ENCODE measurements at regions not wholly inside any gene's neighbourhood (a gene's known extent, or its start where the extent isn't known, plus 50 kb on each side); places are given as distances from the start of the nearest gene placed in this dataset.

- intact Hi-C loops (cut with DNase I; ENCODE audit: low total_unique reads) (no loop called here), in situ Hi-C loops (cut with MboI; ENCODE audit: low sequenced_read_pairs in 4 of 4) (no loop called here)
- TF ChIP-seq, protein P1, sequence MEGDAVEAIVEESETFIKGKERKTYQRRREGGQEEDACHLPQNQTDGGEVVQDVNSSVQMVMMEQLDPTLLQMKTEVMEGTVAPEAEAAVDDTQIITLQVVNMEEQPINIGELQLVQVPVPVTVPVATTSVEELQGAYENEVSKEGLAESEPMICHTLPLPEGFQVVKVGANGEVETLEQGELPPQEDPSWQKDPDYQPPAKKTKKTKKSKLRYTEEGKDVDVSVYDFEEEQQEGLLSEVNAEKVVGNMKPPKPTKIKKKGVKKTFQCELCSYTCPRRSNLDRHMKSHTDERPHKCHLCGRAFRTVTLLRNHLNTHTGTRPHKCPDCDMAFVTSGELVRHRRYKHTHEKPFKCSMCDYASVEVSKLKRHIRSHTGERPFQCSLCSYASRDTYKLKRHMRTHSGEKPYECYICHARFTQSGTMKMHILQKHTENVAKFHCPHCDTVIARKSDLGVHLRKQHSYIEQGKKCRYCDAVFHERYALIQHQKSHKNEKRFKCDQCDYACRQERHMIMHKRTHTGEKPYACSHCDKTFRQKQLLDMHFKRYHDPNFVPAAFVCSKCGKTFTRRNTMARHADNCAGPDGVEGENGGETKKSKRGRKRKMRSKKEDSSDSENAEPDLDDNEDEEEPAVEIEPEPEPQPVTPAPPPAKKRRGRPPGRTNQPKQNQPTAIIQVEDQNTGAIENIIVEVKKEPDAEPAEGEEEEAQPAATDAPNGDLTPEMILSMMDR (IDR thresholded peaks at IDR 0.05 in 4 of 5, conservative IDR thresholded peaks at IDR 0.05 in 1 of 5), result no peak
- no peak for TF ChIP-seq POLR2A (IDR thresholded peaks at IDR 0.05)
- H3K9me3 ChIP-seq, result no peaks in the 10 kb centered on the region
- H3K4me3 ChIP-seq, result no peak overlapping the region
- H3K36me3 ChIP-seq, result no peaks in the 10 kb centered on the region
- peaks cover 0 to 6% (median 4%) of the 10 kb centered on the region in 3 donors for H3K27me3 ChIP-seq
- H3K4me1 ChIP-seq, result no peaks in the 10 kb centered on the region
- ATAC-seq (no peak), DNase-seq (no peak)
- no peak overlapping the region for H3K27ac ChIP-seq
Observed at GRCh38 chr2:66322506-66323260, 112.2 kb upstream of the MEIS1 start.

GRCh38 chr2:66318009-66318561 is 116.8 kb upstream of the MEIS1 start:
- H3K36me3 ChIP-seq, result no peaks in the 10 kb centered on the region
- no peaks in the 10 kb centered on the region for H3K9me3 ChIP-seq
- H3K27ac ChIP-seq, result no peak overlapping the region
- no peak for ATAC-seq
- no peaks in the 10 kb centered on the region for H3K4me1 ChIP-seq
- intact Hi-C loops (cut with DNase I; ENCODE audit: low total_unique reads) (no loop called here), in situ Hi-C loops (cut with MboI; ENCODE audit: low sequenced_read_pairs in 4 of 4) (no loop called here)
- no peak overlapping the region for H3K4me3 ChIP-seq
- no peak for TF ChIP-seq POLR2A (IDR thresholded peaks at IDR 0.05)
- TF ChIP-seq, protein P1 (IDR thresholded peaks at IDR 0.05 in 4 of 5, conservative IDR thresholded peaks at IDR 0.05 in 1 of 5), result no peak
- H3K27me3 ChIP-seq, result peaks cover 0 to 4% (median 0%) of the 10 kb centered on the region in 3 donors
- no peak for DNase-seq

- H3K9me3 ChIP-seq, result no peaks in the 10 kb centered on the region
- TF ChIP-seq POLR2A (IDR thresholded peaks at IDR 0.05), result no peak
- TF ChIP-seq, protein P1 (IDR thresholded peaks at IDR 0.05 in 4 of 5, conservative IDR thresholded peaks at IDR 0.05 in 1 of 5), result no peak
- in situ Hi-C loops (cut with MboI; ENCODE audit: low sequenced_read_pairs in 4 of 4), result no loop called here
- peaks cover 0 to 4% (median 0%) of the 10 kb centered on the region in 3 donors for H3K27me3 ChIP-seq
- intact Hi-C loops (cut with DNase I; ENCODE audit: low total_unique reads), result no loop called here
- H3K4me3 ChIP-seq, result no peak overlapping the region
- H3K27ac ChIP-seq, result no peak overlapping the region
- no peaks in the 10 kb centered on the region for H3K4me1 ChIP-seq
- no peak for DNase-seq
- ATAC-seq, result no peak
- no peaks in the 10 kb centered on the region for H3K36me3 ChIP-seq
Observed at GRCh38 chr2:66317268-66317890, 117.5 kb upstream of the MEIS1 start.

DNA sequence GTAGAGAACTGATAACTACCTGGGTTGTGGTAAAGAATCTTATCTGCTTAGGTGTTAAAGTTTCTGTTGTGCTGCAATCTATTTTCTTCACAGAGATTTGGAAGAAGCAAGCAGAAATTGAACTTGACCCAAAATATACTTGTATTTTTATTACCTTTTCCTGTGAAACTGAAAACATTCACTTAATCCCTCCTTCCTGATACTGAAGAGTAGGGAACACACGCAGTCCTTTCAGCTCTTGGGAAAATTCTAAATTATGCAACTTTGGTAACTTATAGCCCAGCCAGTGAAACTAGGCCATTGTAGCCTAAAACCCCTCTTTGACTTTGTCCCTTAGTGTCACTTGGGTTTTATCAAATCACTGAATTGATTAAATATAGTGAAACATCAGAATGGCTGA is 128.4 kb upstream of the MEIS1 start:
- H3K9me3 ChIP-seq, result no peaks in the 10 kb centered on the region
- H3K4me1 ChIP-seq, result peaks cover under 1 to 6% of the 10 kb centered on the region in 2 donors
- intact Hi-C loops (cut with DNase I; ENCODE audit: low total_unique reads), result loop anchor here (10.0 kb wide), 1 partner anchor 272 kb away; no protein-coding TSS in a partner anchor
- DNase-seq, result no peak
- no peak for ATAC-seq
- TF ChIP-seq, protein P1 (IDR thresholded peaks at IDR 0.05 in 4 of 5, conservative IDR thresholded peaks at IDR 0.05 in 1 of 5), result no peak
- no peak for TF ChIP-seq POLR2A (IDR thresholded peaks at IDR 0.05)
- H3K4me3 ChIP-seq, result no peak overlapping the region
- H3K27ac ChIP-seq, result no peak overlapping the region
- peaks cover 0 to 2% (median 0%) of the 10 kb centered on the region in 3 donors for H3K27me3 ChIP-seq
- H3K36me3 ChIP-seq, result no peaks in the 10 kb centered on the region
- in situ Hi-C loops (cut with MboI; ENCODE audit: low sequenced_read_pairs in 4 of 4), result no loop called here
